Posterior vena cava (tissue), 2 donors: ENCODE measurements at regions not wholly inside any gene's neighbourhood (a gene's known extent, or its start where the extent isn't known, plus 50 kb on each side); places are given as distances from the start of the nearest gene placed in this dataset.
"Not testable (repeated sequence)": the region's sequence is repeated elsewhere in the genome, so short reads cannot be mapped to it uniquely, and the experiment has no call there.

Experiments used
- DNase-seq: peaks from one replicate; pipeline ENCODE4 v3.0.0-alpha.2; 2020; ENCODE audit warnings: low spot score
- intact Hi-C, 2 donors: fragments of 100-400 bp; cut with DNase I; formaldehyde crosslinking; loops; one replicate each; pipeline versions ENCODE4 v1.14.1 to v1.14.2; 2022 to 2023
- donor health status: DM: yes; HTN: yes; CAD: no.
- donor health status: DM: yes; HTN: yes; CAD: no.

- intact Hi-C loops = loop anchor here in 1 of 2 donors (5.0 kb wide), 1 partner anchor 787 kb away; no protein-coding TSS in a partner anchor
- DNase-seq = no peak
Measured at GRCh38 chr6:76275746-76276145, 203.3 kb upstream of the IMPG1 start.

DNA sequence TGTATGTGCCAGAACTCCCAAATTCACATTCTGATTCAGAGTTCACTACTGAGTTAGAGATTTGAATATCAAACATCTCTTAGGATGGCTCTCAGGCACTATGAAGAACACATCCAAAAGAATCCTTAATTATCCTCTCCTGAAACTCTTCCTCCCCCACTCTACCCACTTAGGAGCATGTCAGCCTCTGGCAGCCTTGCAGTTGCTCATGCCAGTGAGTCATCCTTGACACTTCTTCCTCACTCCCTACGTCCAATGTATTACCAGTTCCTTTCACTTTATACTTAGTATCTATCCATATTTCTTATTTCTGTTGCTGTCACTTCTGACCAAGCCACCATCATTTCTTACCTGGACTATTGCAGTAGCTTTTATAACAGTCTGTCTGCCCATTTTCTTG lies 192.0 kb upstream of the IMPG1 start:
- no peak for DNase-seq
- intact Hi-C loops = no loop called here

GRCh38 chr6:76262240-76262639 lies 189.8 kb upstream of the IMPG1 start:
- intact Hi-C loops = no loop called here
- DNase-seq = no peak

DNA sequence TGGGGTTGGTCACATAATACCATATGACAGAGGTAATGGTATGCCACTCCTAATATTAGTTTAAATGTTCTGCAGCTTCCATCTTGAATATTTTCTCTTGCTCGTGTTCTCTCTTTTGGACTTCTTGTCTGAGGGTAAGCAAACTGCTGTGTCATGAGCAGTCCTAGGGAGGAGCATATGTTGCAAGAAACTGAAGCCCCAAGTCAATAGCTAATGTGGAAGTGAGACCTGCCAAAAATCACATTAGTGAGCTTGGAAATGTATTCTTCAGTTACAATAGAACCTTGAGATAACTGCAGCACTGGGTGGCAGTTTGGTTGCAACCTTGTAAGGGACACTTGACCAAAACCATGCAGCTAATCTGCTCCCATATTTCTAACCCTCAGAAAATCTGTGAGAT lies 178.2 kb upstream of the IMPG1 start:
- DNase-seq = no peak
- intact Hi-C loops = no loop called here

- intact Hi-C loops = no loop called here
- DNase-seq = no peak
Measured at GRCh38 chr6:76247527-76247926, 175.1 kb upstream of the IMPG1 start.

- DNase-seq = no peak
- intact Hi-C loops = no loop called here
Measured at GRCh38 chr6:76240092-76240491, 167.6 kb upstream of the IMPG1 start.

GRCh38 chr6:76230711-76231110 lies 158.2 kb upstream of the IMPG1 start:
- DNase-seq = no peak
- intact Hi-C loops = no loop called here

DNA sequence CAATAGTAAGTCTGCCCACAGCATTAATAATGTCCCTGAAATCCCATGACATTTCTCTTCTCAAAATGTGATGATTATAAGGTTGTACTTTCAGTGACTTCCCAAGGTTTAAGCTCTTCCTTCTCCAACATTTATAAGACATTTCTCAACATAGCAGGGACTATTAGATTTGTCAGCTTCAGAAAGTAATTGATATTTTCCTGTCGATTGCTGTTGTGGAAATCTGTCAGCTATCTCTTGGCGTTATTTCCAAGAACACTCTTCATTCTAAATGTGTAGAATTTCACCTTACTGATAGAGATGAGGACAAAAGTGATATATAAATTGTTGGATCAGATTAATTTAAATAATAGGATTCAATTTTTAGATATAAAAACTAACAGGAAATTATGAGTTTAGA lies 149.7 kb upstream of the IMPG1 start:
- intact Hi-C loops = no loop called here
- no peak for DNase-seq

GRCh38 chr6:76221525-76221924 lies 149.1 kb upstream of the IMPG1 start:
- DNase-seq = no peak
- intact Hi-C loops = no loop called here

- DNase-seq = no peak
- intact Hi-C loops = no loop called here
Measured at GRCh38 chr6:76220805-76221204, 148.3 kb upstream of the IMPG1 start.

DNA sequence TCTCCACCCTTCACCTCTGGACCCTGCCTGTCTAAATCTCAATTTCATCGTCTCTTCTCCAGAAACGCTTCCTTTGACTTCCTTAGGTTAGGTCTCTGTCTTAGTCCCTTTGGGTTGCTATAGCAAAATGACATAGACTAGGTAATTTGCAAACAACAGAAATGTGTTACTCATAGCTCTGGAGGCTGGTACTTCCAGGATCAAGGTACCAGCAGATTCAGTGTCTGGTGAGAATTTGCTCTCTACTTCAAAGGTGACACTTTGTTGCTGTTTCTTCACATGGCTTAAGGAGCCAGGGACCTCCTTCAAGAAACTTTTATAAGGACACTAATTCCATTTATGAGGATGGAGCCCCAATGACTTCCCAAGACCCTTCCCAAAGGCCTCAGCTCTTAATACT lies 145.1 kb upstream of the IMPG1 start:
- intact Hi-C loops = no loop called here
- no peak for DNase-seq

DNA sequence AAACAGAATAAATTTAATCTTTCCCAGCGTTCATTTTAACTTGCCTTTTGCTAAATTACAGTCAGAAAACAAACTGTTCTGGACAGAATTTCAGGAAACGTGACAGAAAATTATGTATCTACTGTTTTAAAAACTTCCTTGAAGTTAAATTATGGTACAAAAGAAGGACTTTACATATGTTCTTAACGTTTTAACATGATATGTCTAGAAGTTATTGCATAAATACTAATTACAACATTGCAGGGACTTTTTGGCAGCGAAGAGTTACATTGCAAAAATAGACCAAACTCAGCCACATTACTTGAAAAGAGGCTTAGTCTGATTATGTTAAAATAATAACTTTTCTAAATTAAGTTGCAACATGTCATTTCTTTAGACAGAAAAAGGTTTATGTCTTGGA lies 142.1 kb upstream of the IMPG1 start:
- intact Hi-C loops = no loop called here
- DNase-seq = no peak

GRCh38 chr6:76174722-76175121 lies 102.3 kb upstream of the IMPG1 start:
- intact Hi-C loops = no loop called here
- no peak for DNase-seq

- no peak for DNase-seq
- intact Hi-C loops = loop anchor here in 1 of 2 donors (10.0 kb wide), 1 partner anchor 258 kb away; no protein-coding TSS in a partner anchor
Measured at GRCh38 chr6:76166874-76167273, 94.4 kb upstream of the IMPG1 start.

DNA sequence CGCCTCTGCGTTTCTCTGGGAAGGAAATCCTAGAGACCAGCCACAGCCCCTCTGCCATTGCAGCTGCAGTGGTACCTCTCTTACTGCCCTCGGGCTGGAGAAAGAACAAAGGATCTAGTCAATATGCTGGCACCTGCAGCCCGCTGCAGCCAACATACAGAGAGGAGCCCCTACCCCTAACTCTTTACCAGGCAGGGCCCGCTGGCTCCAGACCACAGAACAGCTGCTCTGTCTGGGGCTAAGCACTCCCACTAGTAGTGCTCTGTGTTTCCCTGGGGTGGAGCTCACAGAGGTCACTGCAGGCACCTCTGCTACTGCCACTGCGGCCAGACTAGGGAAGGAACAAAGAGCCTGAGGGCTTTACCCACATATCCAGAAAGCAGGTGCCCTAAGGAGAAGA lies 93.8 kb upstream of the IMPG1 start:
- intact Hi-C loops = loop anchor here in 1 of 2 donors (10.0 kb wide), 1 partner anchor 259 kb away; no protein-coding TSS in a partner anchor
- DNase-seq = no peak

GRCh38 chr6:76165471-76166221 lies 93.2 kb upstream of the IMPG1 start:
- intact Hi-C loops = loop anchor here in 1 of 2 donors (10.0 kb wide), 1 partner anchor 259 kb away; no protein-coding TSS in a partner anchor
- peak; percentile 69 for DNase-seq

DNA sequence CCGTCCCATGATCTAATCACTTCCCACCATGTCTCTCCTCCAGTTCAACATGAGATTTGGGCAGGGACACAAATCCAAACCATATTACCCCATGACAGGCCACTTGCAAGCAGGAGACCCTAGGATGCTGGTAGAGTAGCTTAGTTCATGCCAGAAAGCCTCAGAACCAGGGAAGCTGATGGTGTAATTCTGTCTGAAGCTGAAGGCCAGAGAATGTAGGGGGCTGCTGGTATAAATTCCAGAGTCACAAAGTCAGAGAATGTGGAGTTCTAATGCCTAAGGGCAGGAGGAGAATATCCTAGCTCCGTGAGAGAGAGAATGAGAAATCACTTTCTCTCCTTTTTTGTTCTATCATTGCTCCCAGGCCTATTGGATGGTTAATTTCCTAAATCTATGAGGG lies 90.3 kb upstream of the IMPG1 start:
- no peak for DNase-seq
- intact Hi-C loops = loop anchor here in 1 of 2 donors (10.0 kb wide), 1 partner anchor 262 kb away; no protein-coding TSS in a partner anchor

DNA sequence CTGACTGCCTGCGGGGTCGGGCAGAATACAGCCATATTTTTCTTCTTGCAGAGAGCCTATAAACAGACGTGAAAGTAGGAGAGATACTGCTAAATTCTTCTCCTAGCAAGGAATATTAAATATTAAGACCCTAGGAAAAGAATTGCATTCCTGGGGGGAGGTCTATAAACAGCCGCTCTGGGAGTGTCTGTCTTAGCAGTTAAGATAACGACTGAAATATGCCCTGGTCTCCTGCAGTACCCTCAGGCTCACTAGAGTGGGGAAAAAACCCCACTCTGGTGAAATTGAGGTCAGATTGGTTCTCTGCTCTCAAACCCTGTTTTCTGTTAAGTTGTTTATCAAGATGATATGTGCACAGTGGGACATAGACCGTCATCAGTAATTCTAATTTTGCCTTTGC lies 85.3 kb upstream of the IMPG1 start:
- DNase-seq, intact Hi-C loops: not testable (repeated sequence)

DNA sequence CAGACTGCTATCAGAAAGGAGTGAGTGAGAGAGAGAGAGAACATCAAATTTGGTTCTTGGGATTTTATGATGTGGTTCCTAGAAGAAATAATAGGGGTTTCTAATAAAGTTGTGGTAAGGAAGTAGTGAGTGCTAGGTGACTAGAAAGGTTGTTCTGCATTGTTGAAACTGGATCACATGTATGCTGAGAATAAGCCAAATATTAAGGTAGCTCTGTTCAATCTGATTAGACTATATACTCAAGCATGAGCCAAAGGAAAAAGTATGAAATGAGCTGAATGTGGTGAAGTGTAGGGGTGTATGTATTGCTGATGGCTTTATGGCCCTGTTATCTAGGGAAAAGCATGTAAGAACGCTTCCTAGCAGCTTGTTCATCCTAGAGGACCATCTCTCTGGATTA lies 63.0 kb upstream of the IMPG1 start:
- no peak for DNase-seq
- intact Hi-C loops = no loop called here

DNA sequence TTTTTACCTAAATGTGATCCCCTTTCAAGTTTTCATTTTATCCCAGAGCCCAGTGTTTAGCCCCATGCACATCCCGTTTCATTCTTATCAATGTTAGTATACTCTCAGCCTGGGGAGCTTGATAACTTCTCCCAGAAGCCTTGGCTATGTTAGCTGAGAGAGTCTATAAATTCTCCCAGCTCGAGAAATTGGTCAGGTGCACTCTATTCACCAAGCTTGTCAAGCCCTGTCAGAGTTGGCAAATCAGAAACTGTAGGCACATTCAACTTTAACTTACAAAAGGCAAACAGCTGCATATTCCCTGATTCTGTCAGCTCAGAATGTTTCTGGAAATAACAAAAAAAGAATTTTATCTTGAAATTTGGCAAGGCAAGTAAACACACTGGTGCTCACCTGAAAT lies 62.2 kb upstream of the IMPG1 start:
- intact Hi-C loops = no loop called here
- no peak for DNase-seq

- intact Hi-C loops = no loop called here
Measured at GRCh38 chr6:76124018-76124417, 51.6 kb upstream of the IMPG1 start.

More at GRCh38 chr6:76124018-76124417, 51.6 kb upstream of the IMPG1 start:
- DNase-seq = no peak
